Neutrophil (primary cell): ENCODE measurements at regions not wholly inside any gene's neighbourhood (a gene's known extent, or its start where the extent isn't known, plus 50 kb on each side); places are given as distances from the start of the nearest gene placed in this dataset.

ENCODE experiments used
- H3K27ac ChIP-seq: fragments of 200-600 bp; sonication (generic); 2 replicates; pipeline ENCODE4 v1.5.1; 2016; ENCODE audit warnings: mild to moderate bottlenecking, moderate library complexity
- H3K27me3 ChIP-seq: fragments of 200-600 bp; sonication (generic); 2 replicates; pipeline ENCODE4 v1.6.0; 2016; ENCODE audit warnings: mild to moderate bottlenecking
- H3K36me3 ChIP-seq: fragments of 200-600 bp; sonication (generic); 2 replicates; pipeline ENCODE4 v1.5.1; 2017
- H3K4me1 ChIP-seq, 2 experiments: fragments of 200-600 bp in 1 of 2; sonication (generic) in 1 of 2; 1 replicate in 1 of 2; 2 replicates in 1 of 2; pipeline versions ENCODE4 v1.5.1 to v1.6.1; 2013 to 2016; ENCODE audit warnings: low read depth in 1 of 2, low read length in 1 of 2, mild to moderate bottlenecking in 1 of 2, moderate library complexity in 1 of 2; ENCODE audit not compliant: control insufficient read depth in 1 of 2, insufficient read depth in 1 of 2
- H3K4me3 ChIP-seq, 2 experiments: fragments of 200-600 bp in 1 of 2; sonication (generic) in 1 of 2; 1 replicate in 1 of 2; 2 replicates in 1 of 2; pipeline ENCODE4 v1.5.1; 2013 to 2016; ENCODE audit warnings: low read depth in 1 of 2, low read length in 1 of 2, mild to moderate bottlenecking in 1 of 2, moderate library complexity in 1 of 2
- H3K9me3 ChIP-seq: fragments of 200-600 bp; sonication (generic); 2 replicates; pipeline ENCODE4 v1.5.1; 2016
- CTCF ChIP-seq: fragments of 200-600 bp; sonication (generic); IDR thresholded peaks from 2 replicates; pipeline ENCODE4 v1.5.1; 2016; ENCODE audit warnings: antibody characterized with exemption

GRCh38 chr4:19694812-19695211, 556.9 kb upstream of the SLIT2 start:
- Histone ChIP-seq H3K4me1 (no peaks in the 10 kb centered on the region), H3K27ac (no peak overlapping the region), H3K27me3 (no peaks in the 10 kb centered on the region), H3K4me3 (no peak overlapping the region), H3K36me3 (no peaks in the 10 kb centered on the region), H3K9me3 (no peaks in the 10 kb centered on the region)
- no peak for TF ChIP-seq CTCF

- Histone ChIP-seq H3K4me1 (no peaks in the 10 kb centered on the region), H3K27me3 (no peaks in the 10 kb centered on the region), H3K27ac (no peak overlapping the region), H3K4me3 (no peak overlapping the region), H3K36me3 (no peaks in the 10 kb centered on the region), H3K9me3 (no peaks in the 10 kb centered on the region)
- no peak for TF ChIP-seq CTCF
Measured at GRCh38 chr4:19693936-19694570, 557.7 kb upstream of the SLIT2 start.

- Histone ChIP-seq H3K4me1 (no peaks in the 10 kb centered on the region), H3K36me3 (no peaks in the 10 kb centered on the region), H3K27me3 (no peaks in the 10 kb centered on the region), H3K9me3 (no peaks in the 10 kb centered on the region), H3K27ac (no peak overlapping the region), H3K4me3 (no peak overlapping the region)
- no peak for TF ChIP-seq CTCF
Measured at GRCh38 chr4:19689511-19689910, 562.2 kb upstream of the SLIT2 start.

GRCh38 chr4:19686456-19686855, 565.2 kb upstream of the SLIT2 start:
- Histone ChIP-seq H3K4me1 (no peaks in the 10 kb centered on the region), H3K36me3 (no peaks in the 10 kb centered on the region), H3K27ac (no peak overlapping the region), H3K4me3 (no peak overlapping the region), H3K27me3 (no peaks in the 10 kb centered on the region), H3K9me3 (no peaks in the 10 kb centered on the region)
- TF ChIP-seq CTCF: no peak

- Histone ChIP-seq H3K36me3 (no peaks in the 10 kb centered on the region), H3K27ac (no peak overlapping the region), H3K27me3 (no peaks in the 10 kb centered on the region), H3K4me3 (no peak overlapping the region), H3K9me3 (no peaks in the 10 kb centered on the region), H3K4me1 (no peaks in the 10 kb centered on the region)
- no peak for TF ChIP-seq CTCF
Measured at GRCh38 chr4:19684084-19684483, 567.6 kb upstream of the SLIT2 start.

- no peak overlapping the region for H3K27ac ChIP-seq
- TF ChIP-seq CTCF: no peak
- H3K36me3 ChIP-seq: no peaks in the 10 kb centered on the region
- no peak overlapping the region for H3K4me3 ChIP-seq
- no peaks in the 10 kb centered on the region for H3K4me1 ChIP-seq
- H3K9me3 ChIP-seq: no peaks in the 10 kb centered on the region
- H3K27me3 ChIP-seq: no peaks in the 10 kb centered on the region
Measured at GRCh38 chr4:19683426-19683825, 568.3 kb upstream of the SLIT2 start.
